GM18909 (cell line): ENCODE measurements at regions not wholly inside any gene's neighbourhood (a gene's known extent, or its start where the extent isn't known, plus 50 kb on each side); places are given as distances from the start of the nearest gene placed in this dataset.

Experiments
- ATAC-seq: cut with Tn5 transposase; IDR thresholded peaks from one replicate; pipeline ENCODE4 v1.9.1; 2021; ENCODE audit warnings: mild to moderate bottlenecking; ENCODE audit not compliant: unreplicated experiment, poor library complexity

DNA sequence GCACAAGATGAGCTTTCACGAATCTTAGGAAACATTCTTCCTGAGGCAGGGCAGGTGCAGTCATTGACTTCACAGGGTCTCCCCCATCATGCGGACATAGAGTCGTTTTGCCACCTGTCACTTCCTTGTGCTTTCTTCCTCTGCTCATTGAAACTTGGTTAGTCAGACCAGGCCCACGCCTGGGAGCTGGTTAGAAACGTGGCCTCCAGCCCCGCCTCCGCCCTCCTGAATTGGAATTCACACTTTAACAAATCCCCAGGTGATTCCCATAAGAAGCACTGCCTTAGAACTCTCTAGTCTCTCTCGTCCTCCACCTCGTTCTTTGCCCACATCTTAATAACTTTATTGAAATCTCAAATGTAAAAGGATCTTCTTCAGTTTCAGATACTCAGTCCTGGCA lies 265.5 kb upstream of the FZD8 start:
- ATAC-seq, result no peak

DNA sequence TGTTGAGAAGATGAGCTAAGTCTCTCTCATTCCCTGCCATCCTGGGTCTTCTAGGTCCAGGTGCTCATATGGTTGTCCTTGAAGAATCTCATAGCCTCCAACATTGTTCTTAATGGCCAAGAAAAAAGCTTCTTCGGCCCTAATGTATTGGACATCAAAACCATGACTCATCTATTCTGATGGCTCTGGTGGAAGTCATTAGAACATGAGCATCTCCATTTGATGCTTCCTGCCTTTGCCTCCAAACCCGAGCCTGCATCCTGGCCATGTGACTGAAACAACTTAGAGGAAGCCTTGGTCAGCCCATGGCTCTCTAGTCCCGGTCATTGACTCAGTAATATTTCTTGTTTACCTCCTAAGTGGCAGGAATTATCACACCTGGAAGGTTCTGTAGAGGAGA lies 264.1 kb upstream of the FZD8 start:
- ATAC-seq, result no peak

DNA sequence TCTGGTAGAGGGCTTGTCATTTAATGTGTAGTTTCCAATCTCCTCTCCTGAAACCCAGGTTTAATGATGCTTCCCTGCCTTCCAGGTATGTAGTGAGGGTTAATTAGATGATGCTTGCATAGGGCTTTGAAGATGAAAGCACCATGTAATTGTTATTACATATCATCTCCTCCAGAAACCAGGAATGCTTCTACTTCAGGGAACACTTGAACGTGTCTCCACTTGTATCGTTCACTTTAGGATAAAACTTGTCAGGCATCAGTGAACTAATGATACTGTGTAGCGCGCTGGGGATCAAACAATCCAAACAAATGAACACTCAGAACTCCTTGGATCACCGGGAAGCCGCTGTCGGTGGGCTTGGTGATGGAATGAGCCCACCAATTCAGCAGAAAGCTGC lies 260.9 kb upstream of the FZD8 start:
- ATAC-seq, result no peak

DNA sequence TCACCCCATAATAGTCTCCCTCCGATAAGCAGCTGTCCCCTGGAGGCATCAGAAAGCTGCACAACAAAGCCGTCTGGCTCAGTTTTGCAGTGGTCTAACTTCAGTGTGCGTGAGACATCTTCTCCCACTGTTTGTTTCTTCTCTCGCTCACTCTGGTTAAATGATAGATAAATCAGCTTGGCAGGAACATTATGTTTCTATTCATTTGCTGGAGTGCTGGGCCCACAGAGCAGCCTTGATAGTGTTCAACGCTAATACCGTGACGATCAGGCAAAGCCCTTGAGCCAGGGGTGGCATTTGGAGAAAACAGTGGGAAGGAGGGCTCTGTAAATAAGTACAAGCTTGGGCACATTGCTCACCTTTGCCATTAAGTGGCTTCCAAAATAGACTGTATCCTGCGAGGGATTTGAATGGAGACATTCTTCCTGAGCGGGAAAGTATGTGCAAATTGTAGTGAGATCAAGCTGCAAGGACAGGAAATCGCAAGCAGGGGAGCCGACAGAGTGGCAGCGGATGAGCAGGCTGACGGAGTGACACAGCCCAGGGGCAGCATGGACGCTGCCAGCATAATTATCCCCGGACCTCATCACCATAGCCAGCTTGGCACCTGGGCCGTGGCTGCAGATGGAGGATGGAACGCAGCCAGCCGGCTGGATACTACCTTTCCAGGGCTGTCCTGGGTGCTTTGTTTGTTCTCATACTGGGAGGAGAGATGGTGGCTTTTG lies 256.8 kb upstream of the FZD8 start:
- ATAC-seq, result no peak

DNA sequence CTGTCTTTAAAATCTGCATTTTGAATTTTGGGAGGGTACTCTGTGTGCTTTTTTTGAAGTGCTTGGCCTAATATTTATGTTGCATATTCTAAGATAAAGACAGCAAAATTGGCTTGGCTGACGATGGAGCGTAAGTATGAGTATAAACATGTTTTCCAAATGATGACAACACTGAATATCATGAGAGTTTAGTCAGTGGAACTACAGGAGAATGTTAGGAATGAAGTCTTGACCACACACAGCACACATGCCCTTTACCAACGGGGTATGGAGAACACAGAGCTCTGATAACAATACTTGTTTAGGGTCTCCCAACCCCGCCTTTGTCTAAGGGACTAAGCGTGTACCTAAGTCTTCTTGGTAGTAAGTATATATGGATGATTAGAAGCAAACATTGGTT lies 253.9 kb upstream of the FZD8 start:
- ATAC-seq, result no peak

DNA sequence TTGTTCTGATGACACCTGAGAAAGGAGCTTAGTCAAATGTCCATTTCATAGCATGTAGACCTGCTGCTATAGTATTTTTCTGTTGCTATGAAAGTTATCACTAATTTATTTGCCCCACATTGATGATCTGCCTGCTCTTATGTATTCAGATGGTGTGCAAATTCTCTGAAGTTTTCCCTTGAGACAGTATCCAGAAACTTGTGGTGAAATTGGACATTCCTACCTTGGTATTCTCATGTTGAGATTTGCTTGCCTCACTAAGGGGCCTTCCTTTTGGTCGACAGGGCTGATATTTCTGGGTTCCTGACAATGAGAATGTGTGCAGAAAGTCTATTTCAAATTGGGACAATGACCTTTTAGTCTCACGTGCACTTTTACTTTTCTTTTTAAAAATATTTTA lies 253.2 kb upstream of the FZD8 start:
- no peak for ATAC-seq

DNA sequence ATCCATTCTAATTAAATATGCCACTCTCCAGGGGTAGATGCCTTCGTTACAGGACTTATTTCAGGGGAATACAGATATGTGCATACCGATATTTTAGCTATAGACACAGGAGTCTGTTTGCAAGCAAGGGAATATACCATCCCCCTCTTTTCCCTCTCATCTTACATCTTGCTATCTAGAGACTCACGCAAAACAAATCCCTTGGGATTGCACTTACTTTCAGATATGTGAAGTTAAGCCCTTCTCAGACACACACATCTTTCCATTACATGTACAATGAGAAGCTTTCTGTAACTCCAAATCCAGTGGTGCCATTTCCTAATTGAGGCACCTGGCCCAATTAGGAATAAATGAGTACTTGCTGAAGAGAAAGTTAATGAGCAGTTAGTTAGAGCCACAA lies 250.4 kb upstream of the FZD8 start:
- no peak for ATAC-seq

DNA sequence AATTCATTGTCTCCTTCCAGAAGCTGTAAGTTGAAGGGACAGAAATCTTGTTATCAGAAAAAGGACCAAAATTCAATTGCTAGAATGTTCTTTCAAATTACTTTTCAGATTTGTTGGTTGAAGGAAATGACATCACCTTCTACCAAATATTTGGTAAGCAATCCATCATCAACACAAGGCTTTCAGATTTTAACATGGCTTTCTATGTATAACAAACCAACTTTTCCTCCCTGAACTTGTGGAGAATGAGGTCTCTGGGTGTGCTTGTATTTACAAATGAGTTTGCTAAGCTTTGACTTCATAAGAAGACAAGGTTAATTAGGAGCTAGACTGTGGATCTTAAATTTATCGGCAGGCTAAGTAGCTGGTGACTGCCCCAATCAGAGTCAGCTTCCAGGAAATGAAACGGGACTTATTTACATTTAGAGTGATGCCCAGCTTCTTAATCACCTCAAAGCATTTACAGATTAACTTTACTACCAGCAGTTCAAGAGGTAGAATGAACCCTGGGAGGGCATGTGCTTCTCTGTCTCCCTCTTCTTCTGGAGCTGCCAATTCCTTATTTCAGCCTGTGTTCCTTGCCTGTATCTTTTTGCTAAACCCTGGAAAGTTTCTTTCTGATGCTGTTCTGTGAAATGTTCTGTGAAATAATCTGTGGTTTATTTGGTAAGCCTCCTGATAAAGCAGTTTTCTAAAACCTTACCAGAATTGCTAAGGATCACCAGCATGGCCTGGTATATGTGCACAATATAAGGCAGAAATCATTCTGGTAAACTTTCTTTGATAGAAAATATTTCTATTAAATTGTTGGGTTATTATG lies 248.8 kb upstream of the FZD8 start:
- no peak for ATAC-seq

DNA sequence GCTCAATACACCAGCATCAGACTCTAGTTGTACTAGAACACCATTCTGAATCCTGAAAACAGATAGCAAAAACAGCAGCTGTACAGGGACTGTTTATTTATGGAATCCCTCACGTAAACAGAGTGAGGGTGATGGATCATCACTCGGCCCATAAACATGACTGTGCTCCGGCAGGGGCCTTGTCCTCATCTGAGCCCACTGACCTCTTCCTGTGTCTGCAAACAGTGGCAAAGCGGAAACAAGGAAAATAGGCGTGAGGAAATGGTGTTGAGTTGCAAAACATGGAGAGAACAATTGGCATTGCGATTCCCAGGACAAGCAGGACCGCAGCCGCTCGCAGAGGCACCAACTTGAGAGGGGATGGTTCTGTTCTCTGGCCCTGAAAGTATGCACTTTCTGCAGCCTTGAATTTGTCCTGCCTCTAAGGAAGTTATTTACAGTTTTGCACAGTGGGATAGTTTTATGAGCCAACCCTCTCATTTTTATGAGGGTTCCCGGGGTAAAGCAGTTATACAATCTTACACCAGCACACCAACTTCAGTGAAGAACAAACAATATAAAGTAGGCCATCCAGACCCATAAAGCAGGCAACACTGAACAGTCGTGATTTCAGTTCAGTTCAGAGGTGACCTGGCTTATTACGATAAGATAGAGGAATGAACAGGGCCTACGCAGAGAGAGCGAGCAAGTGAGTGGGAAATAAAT lies 248.0 kb upstream of the FZD8 start:
- ATAC-seq, result no peak

DNA sequence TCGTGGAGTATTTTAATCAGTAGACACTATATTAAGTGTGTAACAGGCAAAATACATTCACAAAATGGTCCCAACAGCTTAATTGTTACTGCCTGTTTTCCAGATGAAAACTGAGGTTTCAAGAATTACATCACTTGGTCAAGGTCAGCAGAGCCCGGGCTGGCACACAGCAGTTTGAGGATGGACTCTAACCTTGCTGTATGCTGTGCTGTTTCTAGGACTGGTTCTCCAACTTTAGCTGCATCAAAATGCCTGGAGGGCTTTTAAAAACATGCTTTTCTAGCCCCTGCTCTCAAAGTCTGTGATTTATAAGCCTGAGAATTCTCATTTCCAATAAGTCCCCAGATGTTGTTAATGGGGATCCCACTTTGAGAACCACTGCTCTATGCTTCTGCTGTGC lies 247.1 kb upstream of the FZD8 start:
- no peak for ATAC-seq

DNA sequence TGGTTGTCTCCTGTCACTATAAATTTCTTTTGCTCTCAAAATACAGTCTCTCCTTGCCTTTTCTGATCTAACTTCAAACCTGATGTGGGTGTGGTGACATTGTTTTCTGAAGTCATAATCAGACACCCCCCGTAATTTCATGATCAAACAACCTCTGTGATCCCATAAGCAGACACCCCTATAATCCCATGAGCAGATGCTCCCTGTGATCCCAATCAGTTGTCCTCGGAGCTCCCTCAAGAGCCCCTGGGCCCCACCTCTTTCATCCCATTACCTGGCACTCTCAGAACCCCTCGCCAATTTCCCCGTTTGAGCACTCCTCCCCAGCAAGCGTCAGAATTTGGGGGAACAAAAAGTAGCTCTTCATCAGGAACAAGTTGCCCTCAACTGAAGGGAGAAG lies 246.3 kb upstream of the FZD8 start:
- ATAC-seq, result no peak

DNA sequence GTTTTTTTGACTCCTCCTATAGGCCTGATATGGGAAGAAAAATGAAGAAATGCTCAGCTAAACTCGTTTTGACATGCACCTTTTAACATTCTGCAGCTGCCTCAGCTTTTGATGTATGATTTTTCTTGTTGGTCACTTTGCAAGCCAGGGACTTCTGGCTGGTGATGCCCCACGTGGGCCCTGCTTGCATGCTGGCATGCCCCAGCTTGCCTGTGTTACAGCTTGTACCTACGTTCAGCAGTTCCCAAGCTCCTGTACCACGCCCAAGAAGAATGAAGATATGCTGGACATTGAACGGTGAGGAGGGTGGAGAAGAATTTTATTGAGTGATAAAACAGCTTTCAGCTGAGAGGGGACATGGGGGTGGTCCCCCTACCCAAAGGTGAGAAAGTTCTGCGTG lies 245.6 kb upstream of the FZD8 start:
- ATAC-seq, result no peak

DNA sequence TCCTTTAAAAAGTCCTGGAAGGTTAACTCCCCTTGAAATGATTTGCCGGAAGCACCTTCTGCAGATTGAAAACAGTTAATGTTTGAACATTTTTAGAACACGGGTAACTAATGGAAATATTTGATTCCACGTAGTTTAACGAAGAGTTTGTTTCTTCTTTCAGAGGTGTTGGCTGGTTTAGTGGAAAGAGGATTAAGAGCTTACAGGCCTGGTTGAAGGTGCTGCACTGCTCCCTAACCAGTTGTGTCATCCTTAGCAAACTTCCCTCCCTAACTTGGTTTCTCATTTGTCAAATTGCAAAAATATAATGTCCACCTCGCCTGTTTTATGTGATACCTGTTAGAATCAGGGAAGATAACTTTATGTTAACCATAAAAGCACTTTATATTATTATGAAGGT lies 243.0 kb upstream of the FZD8 start:
- ATAC-seq, result no peak

DNA sequence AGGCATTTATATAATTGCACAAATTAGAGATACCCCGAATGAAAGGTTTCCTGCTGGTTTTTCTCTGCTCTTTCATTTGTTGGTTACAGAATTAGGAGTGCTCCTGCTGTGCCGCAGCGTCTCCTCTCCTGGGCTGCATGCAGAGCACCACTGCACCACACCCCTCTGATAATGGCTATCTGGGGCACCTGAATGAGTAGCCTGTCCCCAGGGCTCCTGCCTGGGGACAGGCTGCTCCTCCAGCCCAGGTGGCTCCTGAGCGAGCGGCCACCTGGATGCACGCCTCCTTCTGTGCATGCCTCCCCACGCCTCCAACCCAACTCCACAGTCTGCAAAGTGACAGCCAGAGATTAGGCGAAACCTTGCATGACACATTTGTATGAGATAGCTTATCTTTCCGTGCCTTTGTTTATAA lies 242.6 kb upstream of the FZD8 start:
- no peak for ATAC-seq

DNA sequence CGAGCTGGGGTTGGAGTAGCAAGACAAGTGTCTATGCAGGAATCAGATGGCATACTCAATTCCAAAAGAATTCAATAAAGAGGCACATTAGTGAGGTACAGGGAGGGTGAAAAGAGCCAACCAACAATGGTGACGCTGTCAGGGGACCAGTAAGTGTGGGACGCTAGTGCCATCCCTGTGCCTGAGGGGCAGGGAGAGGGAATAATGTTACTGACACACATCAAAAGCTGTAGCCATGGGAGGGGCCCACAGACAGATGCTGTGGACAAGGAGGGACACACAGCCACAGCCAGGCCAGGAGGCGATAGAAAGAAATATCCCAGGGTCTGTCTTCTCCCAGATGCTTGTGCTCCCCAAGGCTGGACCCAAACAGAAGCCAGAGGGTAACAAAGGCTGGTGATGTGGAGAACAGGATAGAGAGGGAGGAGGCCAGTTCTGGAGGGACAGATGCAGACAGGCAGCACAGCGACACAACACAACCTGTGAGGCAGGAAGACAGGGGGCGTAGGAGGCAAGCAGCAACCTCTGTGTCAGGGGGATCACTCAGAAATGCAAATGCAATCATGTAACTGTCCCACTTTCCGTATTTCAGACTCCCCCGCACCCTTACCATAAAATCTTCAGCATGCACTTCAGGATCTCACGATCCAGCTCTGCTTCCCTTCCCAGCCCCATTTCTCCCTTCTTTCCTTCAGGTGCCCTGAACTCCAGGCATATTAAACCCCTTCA lies 240.5 kb upstream of the FZD8 start:
- no peak for ATAC-seq

DNA sequence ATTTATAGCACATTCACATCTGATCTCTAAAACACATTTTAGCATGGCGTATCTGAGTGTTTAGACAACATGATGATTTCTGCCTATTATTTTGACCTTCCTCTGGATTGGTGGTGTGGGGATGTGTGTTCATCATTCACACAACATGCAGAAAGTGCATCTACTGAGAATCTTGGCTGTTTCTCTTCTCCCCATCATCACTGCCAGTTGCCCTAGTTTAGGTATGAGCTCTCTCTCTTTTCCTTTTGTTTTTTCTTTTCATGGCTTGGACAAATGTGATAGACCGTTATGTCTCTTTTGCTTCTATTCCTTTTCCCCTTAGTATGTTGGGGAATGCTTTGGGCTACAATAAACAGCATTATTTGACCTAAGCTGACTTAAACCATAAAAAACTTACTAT lies 239.2 kb upstream of the FZD8 start:
- no peak for ATAC-seq

DNA sequence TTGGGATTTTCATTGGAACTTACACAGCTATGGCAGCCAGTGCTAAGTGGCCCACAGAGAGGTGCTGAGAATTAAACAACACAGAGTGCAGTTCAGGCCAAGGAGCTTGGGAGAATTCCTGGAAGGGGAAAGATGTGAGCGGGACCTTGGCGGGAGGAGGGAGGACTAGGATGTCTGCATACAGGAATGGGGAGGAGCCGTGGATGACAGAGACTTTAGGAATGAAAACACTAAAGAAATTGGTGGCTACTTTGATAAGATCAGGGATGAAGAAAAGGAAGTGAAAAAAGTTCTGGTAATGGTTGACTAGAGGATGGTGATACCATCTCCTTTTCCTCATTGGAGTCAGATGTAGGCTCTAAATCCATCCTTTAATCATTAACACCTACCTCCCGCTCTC lies 234.2 kb upstream of the FZD8 start:
- no peak for ATAC-seq

DNA sequence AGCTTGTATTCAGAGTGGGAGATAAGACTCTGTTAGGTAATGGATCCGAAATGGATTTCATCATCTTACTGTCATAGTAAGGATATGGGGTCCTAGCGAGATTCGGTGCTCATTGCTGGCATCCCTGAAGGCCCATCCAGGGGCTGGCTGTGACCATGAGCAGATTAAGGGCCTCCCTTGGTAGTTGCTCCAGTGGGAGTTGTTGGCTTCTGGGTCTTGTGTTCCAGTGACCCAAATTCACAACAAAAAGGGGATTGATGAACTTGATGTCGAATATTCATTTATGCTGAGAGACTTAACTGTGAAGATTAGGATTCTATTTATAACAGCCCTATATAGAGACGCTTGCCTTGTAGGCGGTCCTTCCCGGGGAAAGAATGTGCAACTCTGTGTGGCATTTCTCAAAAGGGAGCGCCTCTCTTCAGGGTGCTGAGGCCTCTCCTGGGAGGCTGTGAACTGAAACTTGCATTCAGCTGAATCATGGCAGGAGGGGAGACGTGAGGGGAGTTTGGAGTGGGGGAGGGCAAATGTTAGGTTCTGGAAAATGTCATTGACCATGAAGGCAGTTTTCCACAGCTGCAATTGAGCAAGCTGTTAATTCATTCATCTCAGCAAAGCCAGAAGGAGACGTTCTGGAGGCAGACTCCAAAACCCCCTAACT lies 233.1 kb upstream of the FZD8 start:
- ATAC-seq, result no peak

DNA sequence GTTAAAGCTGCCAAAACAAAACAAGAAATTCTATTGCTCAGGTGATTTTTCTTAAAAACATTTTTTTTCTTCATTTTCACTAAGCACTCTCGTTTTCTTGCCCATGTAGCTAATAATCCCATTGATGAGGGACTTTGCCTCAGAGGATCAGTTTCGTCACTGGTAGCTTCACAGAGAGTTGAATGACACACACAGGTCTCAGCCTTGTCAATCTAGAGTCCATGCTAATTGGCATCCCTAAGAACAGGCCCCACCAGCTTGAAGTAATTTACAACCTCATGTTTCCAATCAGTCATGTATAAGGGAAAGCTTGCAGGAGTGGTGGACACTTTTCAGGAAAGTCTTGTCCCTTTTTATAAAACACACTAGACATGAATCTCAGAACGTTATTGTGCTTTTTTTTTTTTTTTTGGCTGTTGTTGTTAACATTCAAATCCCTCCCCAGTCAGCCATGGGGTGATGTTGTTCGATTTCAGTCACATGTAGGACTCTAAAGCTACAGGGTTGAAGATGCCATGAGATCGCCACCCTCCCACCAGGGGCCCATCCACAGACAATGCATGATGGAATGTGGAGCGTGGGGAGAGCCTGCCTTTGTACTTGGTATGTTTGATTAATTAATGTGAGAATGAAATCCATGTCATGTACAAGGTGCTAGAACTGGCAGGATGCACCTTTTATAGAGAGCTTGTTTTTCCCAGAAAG lies 232.4 kb upstream of the FZD8 start:
- ATAC-seq, result no peak

DNA sequence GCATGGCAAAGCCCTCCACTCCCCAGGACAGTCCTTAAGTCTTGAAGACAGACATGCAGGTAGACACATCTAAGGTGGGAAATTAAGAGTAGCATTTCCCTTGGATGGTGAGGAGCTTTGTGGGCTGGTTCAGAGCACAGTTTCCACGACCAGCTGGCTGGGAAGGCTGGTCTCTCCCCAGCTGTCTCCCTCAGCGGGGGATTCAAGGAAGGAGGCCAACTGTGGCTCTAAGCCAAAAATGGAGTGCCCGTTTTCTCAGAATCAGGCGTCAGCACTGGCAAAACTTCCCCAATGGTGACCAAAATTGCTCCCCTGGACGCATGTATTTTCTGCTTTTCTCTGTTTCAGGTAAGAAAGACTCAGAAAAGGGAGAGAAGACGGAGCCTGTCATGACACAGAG lies 230.6 kb upstream of the FZD8 start:
- ATAC-seq, result no peak
